Spleen (tissue), 7 donors: ENCODE measurements at regions not wholly inside any gene's neighbourhood (a gene's known extent, or its start where the extent isn't known, plus 50 kb on each side); places are given as distances from the start of the nearest gene placed in this dataset.

ENCODE experiments used
- CTCF ChIP-seq, 11 experiments: fragments of 200-600 bp in 7 of 11; fragments of 450-650 bp in 4 of 11; sonication (generic) in 4 of 11; IDR thresholded peaks in 8 of 11; conservative IDR thresholded peaks in 3 of 11; 1 replicate in 7 of 11; 2 replicates in 4 of 11; pipeline versions ENCODE4 v1.4.0 to v1.8.0; 2016 to 2021; ENCODE audit warnings: antibody characterized with exemption in 11 of 11, inconsistent platforms in 4 of 11, mild to moderate bottlenecking in 1 of 11
- POLR2AphosphoS5 ChIP-seq, 3 donors: sonication (generic); formaldehyde crosslinking; IDR thresholded peaks; one replicate each; pipeline ENCODE4 v1.5.1; 2017; ENCODE audit warnings: antibody characterized with exemption in 3 of 3
- donor health status: DM: no; HTN: no; CAD: no; lungs with moderate emphysema.
- donor health status: DM: no; HTN: no; CAD: no.
- donor health status: DM: no; HTN: no; CAD: no.

GRCh38 chr13:31399690-31400089 is 199.9 kb downstream of the B3GLCT start:
- no peak for TF ChIP-seq POLR2AphosphoS5 (IDR thresholded peaks at IDR 0.05)
- TF ChIP-seq CTCF (IDR thresholded peaks at IDR 0.05 in 8 of 11, conservative IDR thresholded peaks at IDR 0.05 in 3 of 11): no peak
